LNCAP (cell line): ENCODE measurements at regions not wholly inside any gene's neighbourhood (a gene's known extent, or its start where the extent isn't known, plus 50 kb on each side); places are given as distances from the start of the nearest gene placed in this dataset.

ENCODE experiments used
- CTCF ChIP-seq: fragments of 450-650 bp; IDR thresholded peaks from 2 replicates; pipeline ENCODE4 v1.5.1; 2017; ENCODE audit warnings: mild to moderate bottlenecking

GRCh38 chr1:207251066-207251465 lies 70.4 kb upstream of the CD55 start:
- TF ChIP-seq CTCF = no peak

GRCh38 chr1:207256869-207257268 lies 64.6 kb upstream of the CD55 start:
- TF ChIP-seq CTCF = no peak

GRCh38 chr1:207259391-207259790 lies 62.1 kb upstream of the CD55 start:
- TF ChIP-seq CTCF = peak; percentile 50; the same call in 1 of the 2 replicates

GRCh38 chr1:207261971-207262370 lies 59.5 kb upstream of the CD55 start:
- no peak for TF ChIP-seq CTCF

- no peak for TF ChIP-seq CTCF
Observed at GRCh38 chr1:207264663-207265252, 56.7 kb upstream of the CD55 start.

GRCh38 chr1:207268337-207268736 lies 53.1 kb upstream of the CD55 start:
- no peak for TF ChIP-seq CTCF

GRCh38 chr1:207268753-207269511 lies 52.5 kb upstream of the CD55 start:
- no peak for TF ChIP-seq CTCF
